Motor neuron (in vitro differentiated cells): ENCODE measurements at regions not wholly inside any gene's neighbourhood (a gene's known extent, or its start where the extent isn't known, plus 50 kb on each side); places are given as distances from the start of the nearest gene placed in this dataset.
A peak's percentile ranks its signal among the peaks of the same experiment; 100 is the strongest.
"Not testable (repeated sequence)": the region's sequence is repeated elsewhere in the genome, so short reads cannot be mapped to it uniquely, and the experiment has no call there.

Source experiments
- ATAC-seq, 8 experiments: fragments of 200-7000 bp; cut with Tn5 transposase; replicated peaks in 6 of 8; 2 replicates each; pipeline ENCODE4 v1.8.0; 2021; ENCODE audit warnings: mild to moderate bottlenecking in 8 of 8, moderate library complexity in 8 of 8
- H3K27ac ChIP-seq, 2 donors: fragments of 250-450 bp; sonication (Bioruptor Pico); 2 replicates each; pipeline ENCODE4 v1.9.0; 2021; ENCODE audit warnings: antibody characterized with exemption in 2 of 2, mild to moderate bottlenecking in 2 of 2, moderate library complexity in 1 of 2
- H3K4me1 ChIP-seq, 2 donors: fragments of 250-450 bp; sonication (Bioruptor Pico); replicated peaks in 1 of 2; 2 replicates each; pipeline ENCODE4 v1.6.1; 2021; ENCODE audit warnings: antibody characterized with exemption in 2 of 2, mild to moderate bottlenecking in 2 of 2, moderate library complexity in 1 of 2
- H3K4me3 ChIP-seq, 5 donors: fragments of 250-450 bp; sonication (Bioruptor Pico); 2 replicates each; pipeline ENCODE4 v1.9.0; 2021; ENCODE audit warnings: antibody characterized with exemption in 5 of 5, mild to moderate bottlenecking in 5 of 5, moderate library complexity in 4 of 5
- WGBS, 10 experiments: fragments of 450-650 bp; shearing (Covaris generic); methylation state at CpG; one replicate each; pipeline ENCODE4 v1.0.0; 2022; 5-methylcytosine and 5-hydroxymethylcytosine counted together
- in situ Hi-C, 9 experiments: fragments of 400-800 bp; cut with MboI; loops; one replicate each; pipeline ENCODE4 v1.15.0; 2021; ENCODE audit warnings: low sequenced_read_pairs in 9 of 9, low pct_unique_long_range_greater_than_20kb in 2 of 9; ENCODE audit not compliant: unreplicated experiment in 9 of 9

DNA sequence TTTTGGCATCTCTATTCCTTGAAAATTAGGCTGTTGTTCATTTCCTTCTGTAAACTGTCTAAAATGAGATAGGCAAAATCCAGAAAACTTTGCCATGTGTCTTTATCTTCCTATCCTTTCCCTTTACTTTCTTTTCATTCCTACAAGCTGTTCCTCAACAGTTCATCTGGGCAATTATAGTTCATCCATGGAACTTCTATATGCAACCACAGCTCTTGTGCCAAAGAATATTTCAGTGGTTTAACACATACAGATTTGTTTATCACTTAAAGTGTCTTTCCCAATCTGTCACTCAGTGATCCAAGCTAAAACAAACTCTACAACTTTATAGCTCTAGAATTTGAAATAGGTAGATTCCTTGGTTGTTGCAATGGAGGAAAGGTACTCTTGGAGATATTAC is 230.3 kb upstream of the EPHA6 start:
- Histone ChIP-seq H3K27ac (no peak overlapping the region), H3K4me1 (no peaks in the 10 kb centered on the region), H3K4me3 (no peak overlapping the region)
- no peak for ATAC-seq
- in situ Hi-C loops = no loop called here

DNA sequence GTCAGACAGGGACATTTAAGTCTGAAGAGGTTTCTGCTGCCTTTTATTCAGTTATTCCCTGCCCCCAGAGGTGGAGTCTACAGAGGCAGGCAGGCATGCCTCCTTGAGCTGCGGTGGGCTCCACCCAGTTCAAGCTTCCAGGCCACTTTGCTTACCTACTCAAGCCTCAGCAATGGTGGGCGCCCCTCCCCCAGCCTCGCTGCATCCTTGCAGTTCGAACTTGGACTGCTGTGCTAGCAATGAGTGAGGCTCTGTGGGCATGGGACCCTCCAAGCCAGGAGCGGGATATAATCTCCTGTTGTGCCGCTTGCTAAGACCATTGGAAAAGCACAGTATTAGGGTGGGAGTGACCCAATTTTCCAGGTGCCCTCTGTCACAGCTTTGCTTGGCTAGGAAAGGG is 207.5 kb upstream of the EPHA6 start:
- H3K4me1 ChIP-seq, H3K27ac ChIP-seq, in situ Hi-C loops, H3K4me3 ChIP-seq, ATAC-seq: not testable (repeated sequence)
- 57 to 83% methylated on average over 3 of the region's 6 CpGs; no CpG with 5 or more reads in 8 of the 10 experiments for WGBS, 10 experiments

DNA sequence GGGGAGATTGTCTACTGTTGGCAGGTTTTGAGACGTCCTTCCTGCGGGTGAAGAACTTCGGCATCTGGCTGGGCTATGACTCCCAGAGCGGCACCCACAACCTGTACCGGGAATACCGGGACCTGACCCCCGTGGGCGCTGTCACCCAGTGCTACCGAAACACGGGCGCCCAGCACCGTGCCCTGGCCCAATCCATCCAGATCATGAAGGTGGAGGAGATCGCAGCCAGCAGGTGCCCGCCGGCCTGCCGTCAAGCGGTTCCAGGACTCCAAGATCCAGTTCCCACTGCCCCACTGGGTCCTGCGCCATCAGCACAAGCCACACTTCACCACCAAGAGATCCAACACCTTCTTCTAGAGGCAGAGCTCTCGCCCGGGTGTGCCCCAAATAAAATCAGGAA is 194.9 kb upstream of the EPHA6 start:
- no peak for ATAC-seq
- Histone ChIP-seq H3K27ac (no peak overlapping the region), H3K4me1 (no peaks in the 10 kb centered on the region), H3K4me3 (no peak overlapping the region)
- in situ Hi-C loops = no loop called here
- 37 to 100% (median 95%) methylated on average over 2 to 7 of the region's 20 CpGs; no CpG with 5 or more reads in 2 of the 10 experiments for WGBS, 10 experiments

DNA sequence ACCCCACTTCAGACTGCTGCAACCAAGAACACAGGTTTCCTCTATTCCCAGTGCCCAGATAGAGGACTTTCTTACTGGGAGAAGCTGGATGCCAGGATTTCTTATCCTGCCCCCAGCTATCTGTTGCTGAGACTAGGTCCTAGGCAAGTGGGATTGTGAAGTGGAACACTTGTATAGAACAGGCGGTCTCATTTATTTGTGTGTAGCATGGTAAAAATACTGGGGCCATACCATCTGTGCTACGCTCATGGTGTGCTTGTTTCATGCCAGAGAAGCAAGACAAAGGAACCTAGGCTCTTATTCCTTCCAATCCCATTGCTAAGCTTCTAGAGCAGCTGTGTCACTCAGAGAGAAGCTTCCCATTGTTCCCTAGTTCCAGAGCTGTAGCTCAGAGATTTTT is 191.5 kb upstream of the EPHA6 start:
- no peak for ATAC-seq
- no peak overlapping the region for H3K27ac ChIP-seq
- in situ Hi-C loops = no loop called here
- H3K4me1 ChIP-seq = no peaks in the 10 kb centered on the region
- H3K4me3 ChIP-seq = no peak overlapping the region
- WGBS, 10 experiments = 40 to 100% (median 90%) methylated on average over 1 to 2 of the region's 2 CpGs; no CpG with 5 or more reads in 5 of the 10 experiments

DNA sequence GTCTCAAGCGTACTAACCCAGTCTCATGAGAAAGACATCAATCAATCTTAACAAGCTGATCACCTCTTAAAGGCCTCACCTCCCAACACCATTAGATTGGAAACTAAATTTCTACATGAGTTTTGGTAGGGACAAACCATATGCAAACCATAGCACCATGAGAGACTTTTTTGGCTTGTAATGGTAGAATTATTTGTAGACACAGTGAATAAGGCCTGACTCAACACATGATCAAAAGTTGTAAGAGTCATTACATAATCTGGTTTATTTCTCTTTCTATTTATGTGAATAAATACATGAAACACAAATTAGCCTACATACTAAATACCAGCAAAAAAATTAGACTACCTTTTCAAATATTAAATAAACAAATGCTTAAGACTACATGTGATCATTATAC is 183.3 kb upstream of the EPHA6 start:
- WGBS, 10 experiments = 0 to 90% (median 62%) methylated on average over 1 of the region's 1 CpG; no CpG with 5 or more reads in 6 of the 10 experiments
- ATAC-seq = no peak

DNA sequence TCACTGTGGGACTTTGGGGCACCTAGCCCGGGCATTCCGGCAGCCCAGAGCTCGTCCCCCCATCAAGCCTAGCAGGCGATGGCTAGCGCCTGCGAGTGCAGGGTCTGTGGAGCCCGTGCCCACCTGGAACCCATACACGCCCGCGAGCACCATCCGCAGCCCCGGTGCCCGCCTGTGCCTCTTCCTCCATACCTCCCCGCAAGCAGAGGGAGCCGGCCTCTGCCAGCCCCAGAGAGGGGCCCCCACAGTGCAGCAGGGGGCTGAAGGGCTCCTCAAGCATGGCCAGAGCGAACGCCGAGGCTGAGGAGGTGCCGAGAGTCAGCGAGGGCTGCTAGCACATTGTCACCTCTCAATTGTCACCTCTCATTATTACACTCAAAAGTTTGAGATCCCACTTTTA is 167.8 kb upstream of the EPHA6 start:
- no peak overlapping the region for H3K27ac ChIP-seq
- ATAC-seq = no peak
- H3K4me1 ChIP-seq = no peaks in the 10 kb centered on the region
- 12 to 92% (median 80%) methylated on average over 2 to 7 of the region's 20 CpGs; no CpG with 5 or more reads in 4 of the 10 experiments for WGBS, 10 experiments
- in situ Hi-C loops = no loop called here
- H3K4me3 ChIP-seq = no peak overlapping the region

More for the DNA sequence above, 183.3 kb upstream of the EPHA6 start:
- no peak overlapping the region for H3K27ac ChIP-seq
- H3K4me3 ChIP-seq = no peak overlapping the region
- in situ Hi-C loops = no loop called here
- H3K4me1 ChIP-seq = no peaks in the 10 kb centered on the region

DNA sequence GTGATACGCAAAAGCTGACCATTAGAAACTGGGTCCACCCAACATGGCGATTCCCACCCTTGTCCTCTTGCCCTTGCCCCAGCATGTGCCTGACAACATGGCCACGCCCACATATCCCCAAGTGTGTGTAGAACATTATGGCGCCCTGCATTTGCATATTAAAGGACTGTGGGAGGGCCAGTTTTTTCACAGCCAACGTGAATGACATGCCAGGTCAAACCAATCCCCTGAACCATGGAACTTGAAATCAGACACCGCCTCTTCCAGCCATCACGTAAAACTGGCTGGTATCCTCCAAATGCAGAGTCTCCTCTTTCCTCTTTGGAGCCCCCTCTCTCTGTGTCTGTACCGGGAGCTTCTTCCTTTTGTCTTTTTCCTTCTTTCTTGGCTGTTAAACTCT is 156.7 kb upstream of the EPHA6 start:
- in situ Hi-C loops = no loop called here
- WGBS, 10 experiments = 43 to 86% (median 66%) methylated on average over 2 to 7 of the region's 8 CpGs; no CpG with 5 or more reads in 2 of the 10 experiments
- Histone ChIP-seq H3K4me1 (no peaks in the 10 kb centered on the region), H3K4me3 (no peak overlapping the region), H3K27ac (no peak overlapping the region)
- no peak for ATAC-seq

DNA sequence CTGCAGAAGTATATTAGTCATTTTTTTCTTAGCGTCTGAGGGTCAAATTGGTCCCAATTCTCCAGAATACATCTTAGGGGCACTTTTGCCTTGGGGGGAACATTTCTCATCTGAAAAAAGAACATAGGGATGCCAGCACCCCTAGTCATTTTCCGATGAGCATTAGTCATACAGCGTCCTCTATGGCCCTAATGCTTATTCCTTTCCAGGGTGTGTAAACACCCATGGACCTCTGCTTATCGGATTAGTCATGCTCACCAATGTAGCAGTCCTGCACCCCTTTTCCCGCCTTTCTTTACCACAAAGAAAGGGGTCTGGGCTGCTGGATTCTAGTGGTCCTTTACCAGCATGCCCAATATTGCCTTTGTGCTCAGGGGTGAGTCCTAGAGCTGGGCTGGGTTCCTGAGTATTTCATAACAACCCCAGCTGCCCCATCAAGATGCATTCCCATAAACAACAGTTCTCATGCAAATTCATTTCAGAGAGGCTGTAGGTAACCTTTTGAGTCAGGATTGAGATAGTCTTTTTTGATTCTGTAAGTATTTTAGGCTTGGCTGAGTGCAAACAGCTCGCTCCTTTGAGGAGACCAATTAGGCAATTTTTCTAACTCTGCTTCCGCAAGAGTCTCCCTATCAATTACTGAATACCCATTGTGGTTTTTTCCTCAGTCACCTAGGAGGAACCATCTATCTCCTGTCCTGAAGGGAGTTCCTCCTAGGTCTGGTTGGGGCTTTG is 142.4 kb upstream of the EPHA6 start:
- WGBS, 10 experiments = 21 to 99% (median 83%) methylated on average over 2 to 6 of the region's 7 CpGs; no CpG with 5 or more reads in 3 of the 10 experiments
- ATAC-seq, in situ Hi-C loops: not testable (repeated sequence)

DNA sequence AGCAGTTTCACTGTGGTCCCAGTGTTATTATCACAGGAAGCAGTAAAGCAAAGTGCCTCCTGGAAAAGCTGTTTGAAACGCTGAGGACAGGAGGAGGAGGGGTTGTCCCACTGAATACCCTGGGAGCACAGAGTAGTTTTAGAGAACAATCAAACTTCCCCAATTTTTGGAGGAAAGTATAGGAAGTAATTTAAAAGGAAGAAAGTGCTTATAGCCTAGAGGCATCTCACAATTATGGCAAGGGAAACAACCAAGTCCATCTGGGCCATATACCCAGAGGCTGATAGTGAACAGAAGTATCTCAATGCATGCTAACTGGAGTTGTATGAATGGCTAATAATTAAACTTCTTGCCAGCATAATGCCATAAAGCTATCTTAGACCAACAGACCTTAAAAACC is 137.2 kb upstream of the EPHA6 start:
- Histone ChIP-seq H3K4me3 (no peak overlapping the region), H3K27ac (no peak overlapping the region), H3K4me1 (no peaks in the 10 kb centered on the region)
- no peak for ATAC-seq
- 17 to 60% methylated on average over 1 of the region's 1 CpG; no CpG with 5 or more reads in 8 of the 10 experiments for WGBS, 10 experiments
- in situ Hi-C loops = no loop called here

More for the DNA sequence above, 142.4 kb upstream of the EPHA6 start:
- H3K4me3 ChIP-seq, H3K27ac ChIP-seq, H3K4me1 ChIP-seq: not testable (repeated sequence)

DNA sequence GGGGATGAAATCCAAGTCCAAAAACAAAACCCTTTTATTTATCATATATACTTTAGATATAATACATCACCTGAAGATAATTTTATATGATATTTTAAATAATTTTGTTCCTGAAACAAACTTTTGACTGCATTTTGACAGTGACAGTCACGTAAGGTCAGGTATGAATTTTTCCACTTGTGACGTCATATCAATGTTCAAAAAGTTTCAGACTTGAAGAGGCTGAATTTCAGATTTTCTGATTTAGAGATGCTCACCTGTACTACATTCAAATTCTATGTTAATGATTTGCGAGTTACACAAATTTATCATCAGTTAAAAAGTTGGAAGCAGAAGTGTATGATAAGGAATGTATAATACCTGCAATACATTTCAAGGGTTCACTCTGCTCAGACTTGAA is 136.1 kb upstream of the EPHA6 start:
- 41 to 100% (median 90%) methylated on average over 1 to 3 of the region's 3 CpGs for WGBS, 10 experiments
- no peak overlapping the region for H3K4me3 ChIP-seq
- in situ Hi-C loops = no loop called here
- H3K4me1 ChIP-seq = no peaks in the 10 kb centered on the region
- H3K27ac ChIP-seq = no peak overlapping the region
- no peak for ATAC-seq

DNA sequence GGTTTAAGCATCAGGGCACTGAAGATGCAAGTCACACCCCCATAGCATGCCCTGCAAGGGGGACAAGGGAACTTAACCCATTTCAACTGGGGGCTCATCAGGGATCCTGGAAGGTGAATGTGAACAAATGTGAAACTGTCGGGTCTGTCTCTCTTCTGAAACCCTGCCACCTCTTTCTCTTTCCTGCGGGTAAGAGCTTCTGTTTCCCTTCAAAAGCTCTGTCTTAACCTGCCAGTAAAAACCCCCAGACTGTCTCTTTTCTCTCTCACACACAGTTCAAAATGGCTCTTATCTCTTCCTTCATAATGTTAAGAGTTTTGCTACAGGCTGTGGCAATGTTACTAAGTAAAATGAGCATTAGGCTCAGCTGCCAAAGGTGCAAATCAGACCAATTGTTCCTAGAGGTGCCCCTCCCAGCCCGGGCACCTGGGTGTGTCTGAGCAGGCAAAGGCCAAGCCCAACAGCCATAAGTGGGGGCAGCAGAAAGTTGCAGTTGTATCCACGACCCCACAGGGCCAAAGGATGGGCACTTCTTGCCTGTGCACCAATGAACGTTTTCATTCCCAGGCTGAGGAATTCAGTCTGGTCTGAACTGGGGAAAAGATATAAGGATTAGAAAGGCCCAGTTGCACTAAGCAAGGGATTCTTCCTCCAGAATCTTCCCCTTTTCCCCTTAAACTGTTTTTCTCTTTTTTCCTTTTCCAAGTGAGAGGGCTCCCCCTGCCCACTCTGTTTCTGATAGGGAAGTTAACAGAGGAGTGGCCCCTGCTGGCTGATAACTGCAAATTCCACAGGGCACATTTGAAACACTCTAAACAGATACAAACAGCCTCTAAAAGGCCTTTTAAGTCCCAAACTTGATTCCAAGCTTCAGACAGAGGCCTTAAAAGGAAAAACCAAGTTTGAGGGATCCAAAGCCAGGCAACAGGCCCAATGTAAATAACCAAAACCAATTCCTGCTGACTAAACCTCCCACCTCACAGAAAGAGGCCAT is 113.8 kb upstream of the EPHA6 start:
- Histone ChIP-seq H3K27ac (no peak overlapping the region), H3K4me1 (no peaks in the 10 kb centered on the region), H3K4me3 (no peak overlapping the region)
- WGBS, 10 experiments = 0 to 90% (median 65%) methylated on average over 1 to 3 of the region's 5 CpGs; no CpG with 5 or more reads in 3 of the 10 experiments
- in situ Hi-C loops = no loop called here
- peak in 1 of 8 experiments; percentile 50 for ATAC-seq

DNA sequence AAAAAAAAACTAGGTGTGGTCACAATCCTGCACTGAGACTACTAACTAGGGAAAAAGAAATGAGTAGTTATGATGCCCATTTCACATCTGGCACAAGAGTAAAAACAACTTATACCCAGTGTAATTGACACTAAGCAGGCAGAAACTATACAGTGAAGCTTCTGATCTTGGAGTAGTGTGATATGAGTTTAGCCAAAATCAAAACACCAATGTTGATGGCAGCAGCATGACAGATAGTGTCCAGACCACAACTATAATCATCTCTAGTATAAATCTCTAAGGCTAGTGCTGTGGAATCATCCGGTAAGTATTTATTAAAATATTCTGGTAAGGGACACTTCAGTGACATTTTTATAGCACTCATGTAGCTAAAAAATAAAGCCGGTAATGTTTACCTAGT is 108.5 kb upstream of the EPHA6 start:
- no peak overlapping the region for H3K4me3 ChIP-seq
- 0 to 100% (median 98%) methylated on average over 1 to 2 of the region's 2 CpGs; no CpG with 5 or more reads in 2 of the 10 experiments for WGBS, 10 experiments
- no peak for ATAC-seq
- in situ Hi-C loops = no loop called here
- H3K27ac ChIP-seq = no peak overlapping the region
- no peaks in the 10 kb centered on the region for H3K4me1 ChIP-seq

DNA sequence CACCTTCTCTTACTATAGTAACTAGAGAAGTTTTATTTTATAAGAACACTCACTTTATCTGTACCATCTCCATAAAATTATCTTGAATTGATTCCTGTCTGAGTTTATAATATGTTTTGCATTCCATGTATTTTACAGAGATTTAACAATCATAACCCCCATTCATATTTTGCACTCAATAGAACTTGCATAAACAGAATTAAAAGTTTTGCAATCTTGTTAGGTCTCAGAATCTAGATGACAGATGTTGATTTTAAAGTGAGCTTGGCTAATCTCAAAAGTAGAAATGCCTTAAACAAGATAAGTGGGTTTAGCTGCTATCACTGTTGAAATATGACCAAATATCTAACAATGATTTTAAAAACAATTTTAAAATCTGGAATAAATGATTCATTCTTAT is 107.9 kb upstream of the EPHA6 start:
- ATAC-seq = no peak
- in situ Hi-C loops = no loop called here
- H3K4me3 ChIP-seq = no peak overlapping the region
- no peak overlapping the region for H3K27ac ChIP-seq
- H3K4me1 ChIP-seq = no peaks in the 10 kb centered on the region
